Lower leg skin (tissue), 3 donors: ENCODE measurements at regions not wholly inside any gene's neighbourhood (a gene's known extent, or its start where the extent isn't known, plus 50 kb on each side); places are given as distances from the start of the nearest gene placed in this dataset.

Source experiments
- CTCF ChIP-seq, 3 donors: fragments of 450-650 bp; IDR thresholded peaks; one replicate each; pipeline ENCODE4 v1.5.1; 2016; ENCODE audit warnings: antibody characterized with exemption in 3 of 3, mild to moderate bottlenecking in 3 of 3, moderate library complexity in 2 of 3
- POLR2A ChIP-seq, 2 donors: fragments of 450-650 bp; IDR thresholded peaks; one replicate each; pipeline ENCODE4 v1.6.1; 2016 to 2017; ENCODE audit warnings: antibody characterized with exemption in 2 of 2, mild to moderate bottlenecking in 1 of 2, moderate library complexity in 1 of 2

GRCh38 chr10:2955064-2955463 is 112.3 kb upstream of the PFKP start:
- TF ChIP-seq CTCF (IDR thresholded peaks at IDR 0.05) (no peak), POLR2A (IDR thresholded peaks at IDR 0.05) (no peak)
